Activated naive CD8-positive, alpha-beta T cell treated with anti-CD3 and anti-CD28 coated beads, Interleukin-2, amount 50 U/mL, for 16 hours (primary cell): ENCODE measurements at regions not wholly inside any gene's neighbourhood (a gene's known extent, or its start where the extent isn't known, plus 50 kb on each side); places are given as distances from the start of the nearest gene placed in this dataset.
"Not testable (repeated sequence)": the region's sequence is repeated elsewhere in the genome, so short reads cannot be mapped to it uniquely, and the experiment has no call there.

Source experiments
- DNase-seq: peaks from one replicate; pipeline ENCODE4 v3.0.0-alpha.2; 2020; ENCODE audit warnings: low read depth, low spot score

- no peak for DNase-seq
Measured at GRCh38 chr22:23381661-23382427, 198.2 kb downstream of the IGLL1 start.

GRCh38 chr22:23380911-23381310 lies 199.2 kb downstream of the IGLL1 start:
- no peak for DNase-seq

- no peak for DNase-seq
Measured at GRCh38 chr22:23380230-23380573, 199.9 kb downstream of the IGLL1 start.

GRCh38 chr22:23379540-23380229 lies 199.4 kb downstream of the BCR start:
- not testable (repeated sequence) for DNase-seq

- no peak for DNase-seq
Measured at GRCh38 chr22:23377767-23378166, 197.5 kb downstream of the BCR start.

GRCh38 chr22:23376256-23376655 lies 195.9 kb downstream of the BCR start:
- DNase-seq, result no peak

GRCh38 chr22:23375031-23375827 lies 194.9 kb downstream of the BCR start:
- DNase-seq, result no peak

GRCh38 chr22:23373601-23374000 lies 193.3 kb downstream of the BCR start:
- no peak for DNase-seq

GRCh38 chr22:23370251-23370650 lies 189.9 kb downstream of the BCR start:
- no peak for DNase-seq

- DNase-seq, result no peak
Measured at GRCh38 chr22:23369054-23369685, 188.9 kb downstream of the BCR start.
